ENCODE measurements at regions not wholly inside any gene's neighbourhood (a gene's known extent, or its start where the extent isn't known, plus 50 kb on each side); places are given as distances from the start of the nearest gene placed in this dataset.

- TF ChIP-seq CTCF (conservative IDR thresholded peaks at IDR 0.05; ENCODE audit: low read depth, low read length) = no peak
- DNase-seq (ENCODE audit: low read depth) = no peak
- H3K4me3 ChIP-seq (ENCODE audit: low read depth, low read length) = no peak overlapping the region
These were observed 62.2 kb upstream of the DIO3 start for GRCh38 chr14:101499080-101499479.

GRCh38 chr14:101499513-101499912 is 61.8 kb upstream of the DIO3 start:
- TF ChIP-seq CTCF (conservative IDR thresholded peaks at IDR 0.05; ENCODE audit: low read depth, low read length) = no peak
- no peak overlapping the region for H3K4me3 ChIP-seq (ENCODE audit: low read depth, low read length)
- DNase-seq (ENCODE audit: low read depth) = no peak

- H3K4me3 ChIP-seq (ENCODE audit: low read depth, low read length) = no peak overlapping the region
- no peak for TF ChIP-seq CTCF (conservative IDR thresholded peaks at IDR 0.05; ENCODE audit: low read depth, low read length)
- no peak for DNase-seq (ENCODE audit: low read depth)
These were observed 61.2 kb upstream of the DIO3 start for GRCh38 chr14:101500061-101500460.

GRCh38 chr14:101500681-101501080 is 60.6 kb upstream of the DIO3 start:
- DNase-seq (ENCODE audit: low read depth) = no peak
- TF ChIP-seq CTCF (conservative IDR thresholded peaks at IDR 0.05; ENCODE audit: low read depth, low read length) = no peak
- H3K4me3 ChIP-seq (ENCODE audit: low read depth, low read length) = no peak overlapping the region

- DNase-seq (ENCODE audit: low read depth) = no peak
- no peak overlapping the region for H3K4me3 ChIP-seq (ENCODE audit: low read depth, low read length)
- TF ChIP-seq CTCF (conservative IDR thresholded peaks at IDR 0.05; ENCODE audit: low read depth, low read length) = no peak
These were observed 60.0 kb upstream of the DIO3 start for GRCh38 chr14:101501341-101501740.

GRCh38 chr14:101501858-101502615 is 59.3 kb upstream of the DIO3 start:
- TF ChIP-seq CTCF (conservative IDR thresholded peaks at IDR 0.05; ENCODE audit: low read depth, low read length) = no peak
- no peak overlapping the region for H3K4me3 ChIP-seq (ENCODE audit: low read depth, low read length)
- DNase-seq (ENCODE audit: low read depth) = no peak

GRCh38 chr14:101502761-101503392 is 58.4 kb upstream of the DIO3 start:
- no peak overlapping the region for H3K4me3 ChIP-seq (ENCODE audit: low read depth, low read length)
- DNase-seq (ENCODE audit: low read depth) = no peak
- no peak for TF ChIP-seq CTCF (conservative IDR thresholded peaks at IDR 0.05; ENCODE audit: low read depth, low read length)

All from choroid plexus epithelial cell (primary cell).